GM23338 (cell line): ENCODE measurements at regions not wholly inside any gene's neighbourhood (a gene's known extent, or its start where the extent isn't known, plus 50 kb on each side); places are given as distances from the start of the nearest gene placed in this dataset.

Experiments used
- ATAC-seq: fragments of 200-7000 bp; cut with Tn5 transposase; 3 replicates; pipeline ENCODE4 v1.9.1; 2020
- DNase-seq: peaks from one replicate; pipeline ENCODE4 v3.0.0-alpha.2; 2015; ENCODE audit warnings: low spot score
- H2AFZ ChIP-seq: fragments of 200-600 bp; sonication (generic); 2 replicates; pipeline ENCODE4 v1.8.0; 2016; ENCODE audit warnings: antibody characterized with exemption, mild to moderate bottlenecking, moderate library complexity
- H3F3A ChIP-seq: fragments of 200-600 bp; sonication (generic); replicated peaks from 2 replicates; pipeline ENCODE4 v1.8.0; 2017; ENCODE audit warnings: antibody characterized with exemption, mixed run types, low read depth
- H3K27ac ChIP-seq: fragments of 200-600 bp; sonication (generic); 2 replicates; pipeline ENCODE4 v1.6.1; 2016; ENCODE audit warnings: low read depth
- H3K27me3 ChIP-seq: fragments of 200-600 bp; sonication (generic); 2 replicates; pipeline ENCODE4 v1.8.0; 2016; ENCODE audit warnings: mild to moderate bottlenecking, mixed run types, moderate library complexity; ENCODE audit not compliant: insufficient read depth
- H3K36me3 ChIP-seq: fragments of 200-600 bp; sonication (generic); 2 replicates; pipeline ENCODE4 v1.8.0; 2016; ENCODE audit warnings: mild to moderate bottlenecking; ENCODE audit not compliant: insufficient read depth
- H3K4me1 ChIP-seq: fragments of 200-600 bp; sonication (generic); 2 replicates; pipeline ENCODE4 v1.8.0; 2016; ENCODE audit warnings: mild to moderate bottlenecking, moderate library complexity; ENCODE audit not compliant: insufficient read depth
- H3K4me2 ChIP-seq: fragments of 200-600 bp; sonication (generic); 2 replicates; pipeline ENCODE4 v1.7.1; 2017; ENCODE audit warnings: mixed run types
- H3K4me3 ChIP-seq: fragments of 200-600 bp; sonication (generic); 2 replicates; pipeline ENCODE4 v1.6.1; 2016; ENCODE audit warnings: mixed run types
- H3K79me2 ChIP-seq: fragments of 200-600 bp; sonication (generic); replicated peaks from 2 replicates; pipeline ENCODE4 v1.8.0; 2017; ENCODE audit warnings: mild to moderate bottlenecking; ENCODE audit not compliant: insufficient read depth
- H3K9me2 ChIP-seq: fragments of 200-600 bp; sonication (generic); 2 replicates; pipeline ENCODE4 v1.8.0; 2017; ENCODE audit not compliant: insufficient read depth
- H4K20me1 ChIP-seq: fragments of 200-600 bp; sonication (generic); replicated peaks from 2 replicates; pipeline ENCODE4 v1.8.0; 2017; ENCODE audit warnings: mild to moderate bottlenecking; ENCODE audit not compliant: insufficient read depth
- H3K27ac Mint-ChIP-seq: 2 replicates; pipeline ENCODE4 v1.8.0; 2020; ENCODE audit warnings: inconsistent platforms, mild to moderate bottlenecking, moderate library complexity, mixed read lengths
- H3K27me3 Mint-ChIP-seq: 3 replicates; pipeline ENCODE4 v1.8.0; 2022; ENCODE audit warnings: low read depth, mild to moderate bottlenecking, moderate library complexity, mixed read lengths, inconsistent platforms; ENCODE audit not compliant: insufficient read depth, poor library complexity
- H3K36me3 Mint-ChIP-seq: 3 replicates; pipeline ENCODE4 v1.8.0; 2021; ENCODE audit warnings: low read depth, mild to moderate bottlenecking, inconsistent platforms, moderate library complexity, mixed read lengths
- H3K4me1 Mint-ChIP-seq: 3 replicates; pipeline ENCODE4 v1.8.0; 2020; ENCODE audit warnings: mild to moderate bottlenecking, inconsistent platforms, mixed read lengths
- H3K4me3 Mint-ChIP-seq: 3 replicates; pipeline ENCODE4 v1.8.0; 2021; ENCODE audit warnings: moderate library complexity, mild to moderate bottlenecking, inconsistent platforms, mixed read lengths
- H3K9me3 Mint-ChIP-seq: 3 replicates; pipeline ENCODE4 v1.8.0; 2020; ENCODE audit warnings: moderate library complexity, mild to moderate bottlenecking, inconsistent platforms, mixed read lengths
- EZH2 ChIP-seq: fragments of 200-600 bp; sonication (generic); IDR thresholded peaks from one replicate; pipeline ENCODE4 v1.8.0; 2017; ENCODE audit warnings: antibody characterized with exemption, mild to moderate bottlenecking, low read depth; ENCODE audit not compliant: unreplicated experiment
- EZH2phosphoT487 ChIP-seq: fragments of 200-600 bp; sonication (generic); IDR thresholded peaks from one replicate; pipeline ENCODE4 v1.8.1; 2018; ENCODE audit warnings: antibody characterized with exemption; ENCODE audit not compliant: unreplicated experiment
- JUNB ChIP-seq: IDR thresholded peaks from one replicate; pipeline ENCODE4 v1.6.1; 2016; ENCODE audit warnings: antibody characterized with exemption; ENCODE audit not compliant: unreplicated experiment
- NANOG ChIP-seq: IDR thresholded peaks from 2 replicates; pipeline ENCODE4 v1.6.1; 2016; ENCODE audit warnings: antibody characterized with exemption, borderline replicate concordance
- POLR2AphosphoS5 ChIP-seq: IDR thresholded peaks from 2 replicates; pipeline ENCODE4 v1.6.1; 2016; ENCODE audit warnings: antibody characterized with exemption, low read depth
- ZNF114 ChIP-seq: fragments of 250-450 bp; sonication (Bioruptor Pico); IDR thresholded peaks from 2 replicates; pipeline ENCODE4 v1.5.0; 2020; ENCODE audit warnings: mild to moderate bottlenecking, moderate library complexity
- ZNF331 ChIP-seq: fragments of 250-450 bp; sonication (Bioruptor Pico); IDR thresholded peaks from 2 replicates; pipeline ENCODE4 v1.5.0; 2020; ENCODE audit warnings: low read depth, mild to moderate bottlenecking, moderate library complexity
- TF ChIP-seq, protein P1 (sequence below), 2 experiments: fragments of 200-600 bp in 1 of 2; sonication (generic) in 1 of 2; conservative IDR thresholded peaks; 2 replicates each; pipeline versions ENCODE4 v1.5.1 to v1.6.1; 2016 to 2017; ENCODE audit warnings: antibody characterized with exemption in 2 of 2, low read depth in 2 of 2, mild to moderate bottlenecking in 2 of 2, moderate library complexity in 1 of 2
- TF ChIP-seq, protein P2 (sequence below): fragments of 250-450 bp; sonication (Bioruptor Pico); IDR thresholded peaks from 2 replicates; pipeline ENCODE4 v1.5.0; 2020; ENCODE audit warnings: mild to moderate bottlenecking, moderate library complexity
- TF ChIP-seq, protein P3 (sequence below): IDR thresholded peaks from 2 replicates; pipeline ENCODE4 v1.6.1; 2016; ENCODE audit warnings: antibody characterized with exemption

DNA sequence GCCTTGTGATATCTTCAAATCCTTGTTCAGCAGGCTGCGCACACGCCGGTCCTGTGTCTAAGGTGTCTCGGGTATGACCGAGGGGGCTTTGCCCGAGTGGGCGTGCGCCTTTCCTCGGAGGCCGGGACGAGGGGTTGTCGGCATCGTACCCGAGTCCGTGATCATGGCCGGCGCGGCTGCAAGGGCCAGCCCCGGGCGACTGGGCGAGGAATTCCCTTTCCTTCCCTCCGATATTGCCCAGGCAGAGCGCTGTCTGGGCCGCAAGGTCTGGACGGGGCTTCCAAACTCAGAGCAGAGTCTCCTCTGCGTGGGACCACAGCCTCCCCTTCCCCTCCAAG lies 59.7 kb downstream of the ZNF467 start (continued):
- TF ChIP-seq, protein P1, sequence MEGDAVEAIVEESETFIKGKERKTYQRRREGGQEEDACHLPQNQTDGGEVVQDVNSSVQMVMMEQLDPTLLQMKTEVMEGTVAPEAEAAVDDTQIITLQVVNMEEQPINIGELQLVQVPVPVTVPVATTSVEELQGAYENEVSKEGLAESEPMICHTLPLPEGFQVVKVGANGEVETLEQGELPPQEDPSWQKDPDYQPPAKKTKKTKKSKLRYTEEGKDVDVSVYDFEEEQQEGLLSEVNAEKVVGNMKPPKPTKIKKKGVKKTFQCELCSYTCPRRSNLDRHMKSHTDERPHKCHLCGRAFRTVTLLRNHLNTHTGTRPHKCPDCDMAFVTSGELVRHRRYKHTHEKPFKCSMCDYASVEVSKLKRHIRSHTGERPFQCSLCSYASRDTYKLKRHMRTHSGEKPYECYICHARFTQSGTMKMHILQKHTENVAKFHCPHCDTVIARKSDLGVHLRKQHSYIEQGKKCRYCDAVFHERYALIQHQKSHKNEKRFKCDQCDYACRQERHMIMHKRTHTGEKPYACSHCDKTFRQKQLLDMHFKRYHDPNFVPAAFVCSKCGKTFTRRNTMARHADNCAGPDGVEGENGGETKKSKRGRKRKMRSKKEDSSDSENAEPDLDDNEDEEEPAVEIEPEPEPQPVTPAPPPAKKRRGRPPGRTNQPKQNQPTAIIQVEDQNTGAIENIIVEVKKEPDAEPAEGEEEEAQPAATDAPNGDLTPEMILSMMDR (conservative IDR thresholded peaks at IDR 0.05; ENCODE audit: low read depth in 2 of 2): no peak

DNA sequence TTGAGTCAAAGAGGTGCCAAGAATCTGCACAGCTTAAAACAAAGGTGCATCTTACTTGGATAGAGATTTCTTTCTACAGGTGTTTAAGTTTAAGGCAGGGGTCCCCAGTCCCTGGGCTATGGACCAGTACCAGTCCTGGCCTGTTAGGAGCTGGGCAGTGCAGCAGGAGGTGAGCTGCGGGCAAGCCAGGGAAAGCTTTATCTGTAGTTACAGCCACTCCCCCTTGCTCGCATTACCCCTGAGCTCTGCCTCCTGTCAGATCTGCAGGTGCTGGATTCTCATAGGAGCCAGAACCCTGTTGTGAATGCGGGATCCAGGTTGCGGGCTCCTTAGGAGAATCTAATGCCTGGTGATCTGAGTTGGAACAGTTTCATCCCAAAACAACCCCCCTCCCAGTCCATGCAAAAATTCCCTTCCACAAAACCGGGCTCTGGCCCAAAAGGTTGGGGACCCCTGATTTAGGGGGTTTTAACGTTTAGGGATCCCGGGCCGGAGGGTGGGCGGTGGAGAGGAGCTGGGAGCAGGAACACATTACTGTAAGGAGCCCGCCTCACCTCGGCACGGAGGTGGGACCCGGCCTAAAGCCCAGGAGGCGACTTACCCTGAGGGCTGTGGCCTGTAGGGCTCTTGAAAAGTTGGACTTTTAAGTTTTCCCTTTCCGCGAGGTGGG lies 60.2 kb downstream of the ZNF467 start:
- ATAC-seq: no peak; the same call in 2 of the 3 replicates
- DNase-seq: no peak
- peak overlapping the region; percentile 54 for H3K4me3 Mint-ChIP-seq
- H3K79me2 ChIP-seq: peaks cover 10% of the 10 kb centered on the region; the same call in 1 of the 2 replicates
- H3K27ac ChIP-seq: no peak overlapping the region
- H3K9me3 Mint-ChIP-seq: peaks cover 41% of the 10 kb centered on the region
- peak overlapping the region; percentile 73 for H3K4me3 ChIP-seq
- no peaks in the 10 kb centered on the region for H3F3A ChIP-seq
- H3K27ac Mint-ChIP-seq: no peak overlapping the region
- peaks cover 11% of the 10 kb centered on the region for H3K4me1 Mint-ChIP-seq
- H3K27me3 ChIP-seq: peaks cover 20% of the 10 kb centered on the region
- H3K4me2 ChIP-seq: peak overlapping the region; percentile 84
- H4K20me1 ChIP-seq: no peaks in the 10 kb centered on the region; the same call in 1 of the 2 replicates
- 0 out of 2 replicates have a peak, but pooled peaks cover 6% of the 10 kb centered on the region for H3K36me3 ChIP-seq
- no peaks in the 10 kb centered on the region for H3K9me2 ChIP-seq
- peaks cover 13% of the 10 kb centered on the region for H3K36me3 Mint-ChIP-seq
- H3K27me3 Mint-ChIP-seq: peaks cover 19% of the 10 kb centered on the region
- peak overlapping the region; percentile 94 for H2AFZ ChIP-seq
- H3K4me1 ChIP-seq: no peaks in the 10 kb centered on the region; the same call in none of the 2 replicates
- TF ChIP-seq, protein P2, sequence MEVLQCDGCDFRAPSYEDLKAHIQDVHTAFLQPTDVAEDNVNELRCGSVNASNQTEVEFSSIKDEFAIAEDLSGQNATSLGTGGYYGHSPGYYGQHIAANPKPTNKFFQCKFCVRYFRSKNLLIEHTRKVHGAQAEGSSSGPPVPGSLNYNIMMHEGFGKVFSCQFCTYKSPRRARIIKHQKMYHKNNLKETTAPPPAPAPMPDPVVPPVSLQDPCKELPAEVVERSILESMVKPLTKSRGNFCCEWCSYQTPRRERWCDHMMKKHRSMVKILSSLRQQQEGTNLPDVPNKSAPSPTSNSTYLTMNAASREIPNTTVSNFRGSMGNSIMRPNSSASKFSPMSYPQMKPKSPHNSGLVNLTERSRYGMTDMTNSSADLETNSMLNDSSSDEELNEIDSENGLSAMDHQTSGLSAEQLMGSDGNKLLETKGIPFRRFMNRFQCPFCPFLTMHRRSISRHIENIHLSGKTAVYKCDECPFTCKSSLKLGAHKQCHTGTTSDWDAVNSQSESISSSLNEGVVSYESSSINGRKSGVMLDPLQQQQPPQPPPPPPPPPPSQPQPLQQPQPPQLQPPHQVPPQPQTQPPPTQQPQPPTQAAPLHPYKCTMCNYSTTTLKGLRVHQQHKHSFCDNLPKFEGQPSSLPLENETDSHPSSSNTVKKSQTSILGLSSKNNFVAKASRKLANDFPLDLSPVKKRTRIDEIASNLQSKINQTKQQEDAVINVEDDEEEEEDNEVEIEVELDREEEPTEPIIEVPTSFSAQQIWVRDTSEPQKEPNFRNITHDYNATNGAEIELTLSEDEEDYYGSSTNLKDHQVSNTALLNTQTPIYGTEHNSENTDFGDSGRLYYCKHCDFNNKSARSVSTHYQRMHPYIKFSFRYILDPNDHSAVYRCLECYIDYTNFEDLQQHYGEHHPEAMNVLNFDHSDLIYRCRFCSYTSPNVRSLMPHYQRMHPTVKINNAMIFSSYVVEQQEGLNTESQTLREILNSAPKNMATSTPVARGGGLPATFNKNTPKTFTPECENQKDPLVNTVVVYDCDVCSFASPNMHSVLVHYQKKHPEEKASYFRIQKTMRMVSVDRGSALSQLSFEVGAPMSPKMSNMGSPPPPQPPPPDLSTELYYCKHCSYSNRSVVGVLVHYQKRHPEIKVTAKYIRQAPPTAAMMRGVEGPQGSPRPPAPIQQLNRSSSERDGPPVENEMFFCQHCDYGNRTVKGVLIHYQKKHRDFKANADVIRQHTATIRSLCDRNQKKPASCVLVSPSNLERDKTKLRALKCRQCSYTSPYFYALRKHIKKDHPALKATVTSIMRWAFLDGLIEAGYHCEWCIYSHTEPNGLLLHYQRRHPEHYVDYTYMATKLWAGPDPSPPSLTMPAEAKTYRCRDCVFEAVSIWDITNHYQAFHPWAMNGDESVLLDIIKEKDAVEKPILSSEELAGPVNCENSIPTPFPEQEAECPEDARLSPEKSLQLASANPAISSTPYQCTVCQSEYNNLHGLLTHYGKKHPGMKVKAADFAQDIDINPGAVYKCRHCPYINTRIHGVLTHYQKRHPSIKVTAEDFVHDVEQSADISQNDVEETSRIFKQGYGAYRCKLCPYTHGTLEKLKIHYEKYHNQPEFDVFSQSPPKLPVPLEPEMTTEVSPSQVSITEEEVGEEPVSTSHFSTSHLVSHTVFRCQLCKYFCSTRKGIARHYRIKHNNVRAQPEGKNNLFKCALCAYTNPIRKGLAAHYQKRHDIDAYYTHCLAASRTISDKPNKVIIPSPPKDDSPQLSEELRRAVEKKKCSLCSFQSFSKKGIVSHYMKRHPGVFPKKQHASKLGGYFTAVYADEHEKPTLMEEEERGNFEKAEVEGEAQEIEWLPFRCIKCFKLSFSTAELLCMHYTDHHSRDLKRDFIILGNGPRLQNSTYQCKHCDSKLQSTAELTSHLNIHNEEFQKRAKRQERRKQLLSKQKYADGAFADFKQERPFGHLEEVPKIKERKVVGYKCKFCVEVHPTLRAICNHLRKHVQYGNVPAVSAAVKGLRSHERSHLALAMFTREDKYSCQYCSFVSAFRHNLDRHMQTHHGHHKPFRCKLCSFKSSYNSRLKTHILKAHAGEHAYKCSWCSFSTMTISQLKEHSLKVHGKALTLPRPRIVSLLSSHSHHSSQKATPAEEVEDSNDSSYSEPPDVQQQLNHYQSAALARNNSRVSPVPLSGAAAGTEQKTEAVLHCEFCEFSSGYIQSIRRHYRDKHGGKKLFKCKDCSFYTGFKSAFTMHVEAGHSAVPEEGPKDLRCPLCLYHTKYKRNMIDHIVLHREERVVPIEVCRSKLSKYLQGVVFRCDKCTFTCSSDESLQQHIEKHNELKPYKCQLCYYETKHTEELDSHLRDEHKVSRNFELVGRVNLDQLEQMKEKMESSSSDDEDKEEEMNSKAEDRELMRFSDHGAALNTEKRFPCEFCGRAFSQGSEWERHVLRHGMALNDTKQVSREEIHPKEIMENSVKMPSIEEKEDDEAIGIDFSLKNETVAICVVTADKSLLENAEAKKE (CRISPR knock-in tag): no peak
- TF ChIP-seq, protein P1 (conservative IDR thresholded peaks at IDR 0.05; ENCODE audit: low read depth in 2 of 2): no peak
- TF ChIP-seq NANOG (no peak), POLR2AphosphoS5 (no peak), ZNF331 (CRISPR knock-in tag) (no peak), EZH2phosphoT487 (no peak), ZNF114 (no peak), JUNB (no peak), EZH2 (no peak)
- TF ChIP-seq, protein P3, sequence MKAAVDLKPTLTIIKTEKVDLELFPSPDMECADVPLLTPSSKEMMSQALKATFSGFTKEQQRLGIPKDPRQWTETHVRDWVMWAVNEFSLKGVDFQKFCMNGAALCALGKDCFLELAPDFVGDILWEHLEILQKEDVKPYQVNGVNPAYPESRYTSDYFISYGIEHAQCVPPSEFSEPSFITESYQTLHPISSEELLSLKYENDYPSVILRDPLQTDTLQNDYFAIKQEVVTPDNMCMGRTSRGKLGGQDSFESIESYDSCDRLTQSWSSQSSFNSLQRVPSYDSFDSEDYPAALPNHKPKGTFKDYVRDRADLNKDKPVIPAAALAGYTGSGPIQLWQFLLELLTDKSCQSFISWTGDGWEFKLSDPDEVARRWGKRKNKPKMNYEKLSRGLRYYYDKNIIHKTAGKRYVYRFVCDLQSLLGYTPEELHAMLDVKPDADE: no peak
